Hepatocyte (in vitro differentiated cells): ENCODE measurements at regions not wholly inside any gene's neighbourhood (a gene's known extent, or its start where the extent isn't known, plus 50 kb on each side); places are given as distances from the start of the nearest gene placed in this dataset.

ENCODE experiments used
- DNase-seq: peaks from one replicate; pipeline ENCODE4 v3.0.0-alpha.2; 2016; ENCODE audit warnings: low spot score
- H2AFZ ChIP-seq: fragments of 200-600 bp; sonication (generic); 2 replicates; pipeline ENCODE4 v1.6.0; 2016; ENCODE audit warnings: antibody characterized with exemption, mild to moderate bottlenecking
- H3K27ac ChIP-seq: fragments of 200-600 bp; sonication (generic); 2 replicates; pipeline ENCODE4 v1.5.1; 2016; ENCODE audit warnings: mild to moderate bottlenecking
- H3K27me3 ChIP-seq: fragments of 200-600 bp; sonication (generic); 2 replicates; pipeline ENCODE4 v1.6.1; 2016
- H3K36me3 ChIP-seq: fragments of 200-600 bp; sonication (generic); replicated peaks from 2 replicates; pipeline ENCODE4 v1.5.1; 2016; ENCODE audit warnings: low read depth; ENCODE audit not compliant: insufficient read depth
- H3K4me1 ChIP-seq: fragments of 200-600 bp; sonication (generic); 2 replicates; pipeline ENCODE4 v1.5.1; 2016; ENCODE audit warnings: mild to moderate bottlenecking, moderate library complexity; ENCODE audit not compliant: insufficient read depth
- H3K4me2 ChIP-seq: fragments of 200-600 bp; sonication (generic); 2 replicates; pipeline ENCODE4 v1.6.0; 2016
- H3K4me3 ChIP-seq: fragments of 200-600 bp; sonication (generic); 2 replicates; pipeline ENCODE4 v1.5.1; 2016; ENCODE audit warnings: mild to moderate bottlenecking
- H3K79me2 ChIP-seq: fragments of 200-600 bp; sonication (generic); 2 replicates; pipeline ENCODE4 v1.6.0; 2017; ENCODE audit warnings: mild to moderate bottlenecking
- H3K9me2 ChIP-seq: fragments of 200-600 bp; sonication (generic); replicated peaks from 2 replicates; pipeline ENCODE4 v1.6.0; 2017; ENCODE audit warnings: mild to moderate bottlenecking; ENCODE audit not compliant: insufficient read depth
- H3K9me3 ChIP-seq: fragments of 200-600 bp; sonication (generic); 2 replicates; pipeline ENCODE4 v1.5.1; 2016; ENCODE audit warnings: low read depth, mild to moderate bottlenecking
- H4K20me1 ChIP-seq: fragments of 200-600 bp; sonication (generic); 2 replicates; pipeline ENCODE4 v1.6.0; 2016; ENCODE audit warnings: mild to moderate bottlenecking; ENCODE audit not compliant: insufficient read depth, poor library complexity, severe bottlenecking
- CTCF ChIP-seq: fragments of 200-600 bp; sonication (generic); IDR thresholded peaks from 2 replicates; pipeline ENCODE4 v1.5.1; 2016; ENCODE audit warnings: antibody characterized with exemption, mild to moderate bottlenecking; ENCODE audit not compliant: poor library complexity
- EZH2 ChIP-seq: fragments of 200-600 bp; sonication (generic); IDR thresholded peaks from 2 replicates; pipeline ENCODE4 v1.6.1; 2016; ENCODE audit warnings: antibody characterized with exemption, mild to moderate bottlenecking, borderline replicate concordance
- EZH2phosphoT487 ChIP-seq: fragments of 200-600 bp; sonication (generic); IDR thresholded peaks from one replicate; pipeline ENCODE4 v1.6.1; 2018; ENCODE audit warnings: antibody characterized with exemption, mild to moderate bottlenecking, low read depth, moderate library complexity; ENCODE audit not compliant: unreplicated experiment, severe bottlenecking
- WGBS: methylation state at CpG from one replicate; pipeline ENCODE4 v1.1.6; 2016; ENCODE audit warnings: low lambda C conversion rate; ENCODE audit errors: missing lambda C conversion rate; 5-methylcytosine and 5-hydroxymethylcytosine counted together

DNA sequence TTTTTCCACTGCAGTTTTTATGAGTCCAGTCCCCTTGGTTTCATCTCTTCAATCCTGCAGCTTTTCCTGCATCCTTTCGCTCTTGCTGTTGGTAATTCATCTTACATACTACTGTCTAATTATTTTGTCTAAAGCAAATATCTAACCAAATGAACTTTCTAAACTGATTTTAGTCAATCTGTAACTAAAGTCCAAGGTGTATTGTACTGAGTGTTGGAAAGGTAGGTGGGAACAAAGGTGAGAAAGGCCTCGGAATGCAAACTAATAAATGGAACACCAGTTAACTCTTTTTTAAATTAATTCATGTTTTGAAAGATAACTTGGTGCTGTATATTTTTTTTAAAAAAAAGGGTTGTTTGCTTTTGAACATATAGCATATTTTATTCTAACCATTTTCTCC is 152.7 kb upstream of the CYLC2 start:
- WGBS: 46% methylated on average over 2 of the region's 2 CpGs
- peak overlapping the region; percentile 58 for H3K27ac ChIP-seq

DNA sequence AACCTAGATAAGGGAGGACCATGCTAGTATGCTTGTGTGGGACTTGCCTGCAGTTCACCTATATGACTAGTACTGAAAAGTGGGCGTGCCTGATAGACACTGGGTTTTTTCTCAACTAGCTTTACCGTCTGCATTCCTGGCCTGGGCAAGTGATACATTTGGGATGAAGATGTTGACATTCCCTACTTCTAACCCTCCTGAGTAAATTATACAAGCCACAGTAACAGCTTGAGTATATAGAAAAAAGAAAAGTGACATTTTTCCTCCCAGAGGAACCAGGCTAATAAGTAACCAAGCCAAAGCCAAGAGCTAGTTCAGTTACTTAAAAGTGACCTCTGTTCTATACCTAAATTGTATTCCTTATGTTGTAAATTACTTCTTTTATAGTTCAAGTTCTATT is 153.8 kb upstream of the CYLC2 start:
- H3K4me2 ChIP-seq: peak overlapping the region; percentile 48
- no peaks in the 10 kb centered on the region for H3K27me3 ChIP-seq
- DNase-seq: peak; percentile 13
- H2AFZ ChIP-seq: no peak overlapping the region
- no peaks in the 10 kb centered on the region for H4K20me1 ChIP-seq
- no peak for TF ChIP-seq CTCF
- TF ChIP-seq EZH2: no peak
- no peak for TF ChIP-seq EZH2phosphoT487
- H3K9me2 ChIP-seq: no peaks in the 10 kb centered on the region
- 38% methylated on average over 2 of the region's 2 CpGs for WGBS
- peaks cover 16% of the 10 kb centered on the region for H3K4me1 ChIP-seq
- no peaks in the 10 kb centered on the region for H3K9me3 ChIP-seq
- no peaks in the 10 kb centered on the region for H3K36me3 ChIP-seq
- no peaks in the 10 kb centered on the region for H3K79me2 ChIP-seq
- H3K27ac ChIP-seq: peak overlapping the region; percentile 23
- H3K4me3 ChIP-seq: no peak overlapping the region

More for the DNA sequence above, 152.7 kb upstream of the CYLC2 start:
- peaks cover 16% of the 10 kb centered on the region for H3K4me1 ChIP-seq
- no peaks in the 10 kb centered on the region for H3K27me3 ChIP-seq
- peak overlapping the region; percentile 48 for H3K4me2 ChIP-seq
- no peak overlapping the region for H2AFZ ChIP-seq
- no peaks in the 10 kb centered on the region for H3K79me2 ChIP-seq
- H3K4me3 ChIP-seq: no peak overlapping the region
- no peaks in the 10 kb centered on the region for H3K36me3 ChIP-seq
- no peak for TF ChIP-seq EZH2
- no peak for TF ChIP-seq CTCF
- no peak for TF ChIP-seq EZH2phosphoT487
- DNase-seq: no peak
- H3K9me2 ChIP-seq: no peaks in the 10 kb centered on the region
- no peaks in the 10 kb centered on the region for H3K9me3 ChIP-seq
- no peaks in the 10 kb centered on the region for H4K20me1 ChIP-seq

GRCh38 chr9:102840335-102840734 is 154.8 kb upstream of the CYLC2 start:
- Histone ChIP-seq H3K36me3 (no peaks in the 10 kb centered on the region), H3K9me2 (no peaks in the 10 kb centered on the region), H2AFZ (no peak overlapping the region), H4K20me1 (no peaks in the 10 kb centered on the region), H3K79me2 (no peaks in the 10 kb centered on the region), H3K4me2 (peak overlapping the region; percentile 48), H3K4me3 (no peak overlapping the region), H3K9me3 (no peaks in the 10 kb centered on the region), H3K27ac (no peak overlapping the region), H3K4me1 (peaks cover 16% of the 10 kb centered on the region), H3K27me3 (no peaks in the 10 kb centered on the region)
- no peak for TF ChIP-seq CTCF
- TF ChIP-seq EZH2phosphoT487: no peak
- TF ChIP-seq EZH2: no peak
- DNase-seq: no peak
- 54% methylated on average over 3 of the region's 3 CpGs for WGBS

- no peak for TF ChIP-seq CTCF
- no peak for TF ChIP-seq EZH2phosphoT487
- no peak for TF ChIP-seq EZH2
- 64% methylated on average over 3 of the region's 3 CpGs for WGBS
Observed at GRCh38 chr9:102832814-102833213, 162.3 kb upstream of the CYLC2 start.

More at GRCh38 chr9:102832814-102833213, 162.3 kb upstream of the CYLC2 start:
- no peak overlapping the region for H3K4me3 ChIP-seq
- no peak for DNase-seq
- H3K4me2 ChIP-seq: no peak overlapping the region
- H3K27me3 ChIP-seq: no peaks in the 10 kb centered on the region
- no peaks in the 10 kb centered on the region for H3K36me3 ChIP-seq
- H3K27ac ChIP-seq: no peak overlapping the region
- no peaks in the 10 kb centered on the region for H4K20me1 ChIP-seq
- H3K9me2 ChIP-seq: no peaks in the 10 kb centered on the region
- H2AFZ ChIP-seq: no peak overlapping the region
- no peaks in the 10 kb centered on the region for H3K4me1 ChIP-seq
- H3K79me2 ChIP-seq: no peaks in the 10 kb centered on the region
- H3K9me3 ChIP-seq: no peaks in the 10 kb centered on the region
